Activated naive CD4-positive, alpha-beta T cell treated with anti-CD3 and anti-CD28 coated beads, Interleukin-2, amount 50 U/mL, for 16 hours (primary cell): ENCODE measurements at regions not wholly inside any gene's neighbourhood (a gene's known extent, or its start where the extent isn't known, plus 50 kb on each side); places are given as distances from the start of the nearest gene placed in this dataset.
"Not testable (repeated sequence)": the region's sequence is repeated elsewhere in the genome, so short reads cannot be mapped to it uniquely, and the experiment has no call there.

Experiments used
- DNase-seq: peaks from one replicate; pipeline ENCODE4 v3.0.0-alpha.2; 2020

DNA sequence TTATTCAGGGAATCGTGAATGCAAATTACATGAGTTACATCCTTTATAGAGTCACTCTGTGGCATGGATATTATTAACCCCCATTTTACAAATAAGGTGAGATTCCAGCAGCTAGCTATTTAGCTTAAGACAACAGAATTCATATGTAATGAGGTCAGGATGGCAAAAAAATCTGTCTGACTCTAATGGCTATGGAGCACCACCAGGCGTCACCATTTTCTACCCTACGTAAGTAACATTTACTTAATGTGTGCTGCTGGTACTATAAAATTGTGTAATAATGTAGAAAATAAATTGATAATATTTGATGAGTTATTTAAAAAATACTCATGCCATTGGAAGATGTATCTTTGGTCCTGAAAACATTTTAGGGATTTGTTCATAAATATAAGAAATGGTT lies 2040.1 kb upstream of the LRRTM1 start:
- no peak for DNase-seq

DNA sequence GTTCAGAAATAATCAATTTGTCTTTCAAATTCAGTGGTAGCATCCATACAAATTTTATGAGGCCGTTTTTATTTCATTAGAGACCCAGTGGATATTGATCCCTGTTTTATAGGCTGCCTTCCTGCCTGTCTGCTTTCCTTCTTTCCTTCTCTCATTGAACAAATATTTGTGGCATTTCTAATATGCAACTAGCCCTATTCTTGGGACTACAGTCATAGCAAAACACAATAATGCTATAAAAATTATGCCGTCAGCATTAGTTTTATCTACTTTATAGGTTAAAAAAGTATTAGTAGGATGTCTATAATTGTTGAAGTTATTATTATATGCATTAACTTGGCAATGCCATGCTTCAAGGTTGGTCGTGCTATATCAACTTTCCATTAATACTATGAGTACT lies 2037.8 kb upstream of the LRRTM1 start:
- DNase-seq = no peak

DNA sequence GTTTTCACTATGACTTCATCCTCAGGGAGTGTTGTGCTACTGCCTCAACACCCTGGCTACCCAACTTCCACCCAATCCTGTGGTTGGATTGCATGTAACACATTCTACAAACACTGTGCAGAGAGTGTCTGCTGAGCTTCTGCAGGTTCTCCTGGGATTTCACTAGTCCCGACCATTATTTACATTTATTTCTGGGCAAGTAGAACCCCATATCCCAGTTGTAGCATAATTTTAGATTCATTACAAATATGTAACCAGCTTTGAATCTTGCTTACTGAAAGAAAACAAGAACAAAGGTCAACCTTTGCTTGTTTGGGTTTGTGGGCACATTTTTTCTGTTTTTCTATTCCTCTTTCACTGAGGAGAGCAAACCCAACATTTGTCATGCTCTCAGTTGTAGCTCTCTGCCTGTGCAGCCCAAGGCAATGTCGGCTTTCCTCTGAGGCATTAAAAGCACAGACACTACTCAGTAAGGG lies 2036.1 kb upstream of the LRRTM1 start:
- DNase-seq = no peak

DNA sequence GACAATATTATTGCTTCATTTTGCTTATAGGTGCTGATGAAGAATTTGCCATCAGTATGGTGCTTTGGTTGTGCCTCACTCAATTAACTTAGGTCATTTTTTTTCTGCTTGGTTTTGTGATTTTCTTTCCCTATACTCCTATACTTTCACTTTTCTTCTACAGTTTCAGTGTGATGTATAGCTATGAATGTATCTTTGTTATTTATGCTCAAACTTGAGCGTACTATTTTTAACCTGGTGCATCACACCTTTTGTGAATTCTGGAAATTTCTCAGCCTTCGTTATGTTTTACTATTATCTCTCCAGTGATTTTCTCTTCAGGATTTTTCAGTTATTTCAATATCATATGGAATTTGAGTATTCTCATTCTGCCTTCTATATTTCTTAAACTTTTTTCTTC lies 2035.3 kb upstream of the LRRTM1 start:
- no peak for DNase-seq

DNA sequence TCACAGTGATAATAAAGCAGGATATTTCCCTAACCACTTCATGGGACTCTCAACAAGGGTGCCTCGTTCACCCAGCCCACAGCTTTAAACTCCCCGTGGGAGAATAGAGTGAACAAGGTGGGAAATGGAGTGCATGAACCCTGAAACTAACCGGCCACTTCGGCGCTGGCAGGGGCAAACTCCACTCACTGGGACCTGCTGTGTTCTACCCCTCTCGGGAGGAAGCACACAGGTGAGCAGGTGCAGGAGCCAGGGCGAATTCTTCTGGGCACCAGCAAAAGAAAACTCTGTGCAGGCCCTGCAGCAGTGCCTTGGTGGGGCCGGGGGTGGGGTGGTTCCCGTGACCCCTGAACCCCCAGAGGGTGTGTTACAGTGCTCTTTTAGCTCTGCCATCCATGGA lies 2029.1 kb upstream of the LRRTM1 start:
- no peak for DNase-seq

DNA sequence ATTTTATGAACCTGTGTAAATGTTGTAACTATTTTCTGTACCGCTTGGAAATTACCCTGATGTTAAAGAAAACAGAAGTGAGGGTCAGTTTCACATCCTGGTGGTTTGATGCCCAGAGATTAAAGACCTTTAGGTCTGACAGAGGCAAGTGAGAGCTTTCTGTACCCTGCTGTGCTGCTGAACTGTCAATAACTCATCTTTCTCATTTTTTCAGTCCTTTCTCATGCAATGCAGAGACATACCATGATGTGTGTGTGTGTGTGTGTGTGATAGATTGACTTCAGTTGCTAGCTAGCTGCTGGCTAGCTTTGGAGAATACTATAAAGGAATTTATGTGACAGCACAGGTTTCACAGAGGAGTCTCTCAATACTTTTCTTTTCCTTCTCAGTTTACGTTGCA lies 2025.6 kb upstream of the LRRTM1 start:
- DNase-seq = no peak

DNA sequence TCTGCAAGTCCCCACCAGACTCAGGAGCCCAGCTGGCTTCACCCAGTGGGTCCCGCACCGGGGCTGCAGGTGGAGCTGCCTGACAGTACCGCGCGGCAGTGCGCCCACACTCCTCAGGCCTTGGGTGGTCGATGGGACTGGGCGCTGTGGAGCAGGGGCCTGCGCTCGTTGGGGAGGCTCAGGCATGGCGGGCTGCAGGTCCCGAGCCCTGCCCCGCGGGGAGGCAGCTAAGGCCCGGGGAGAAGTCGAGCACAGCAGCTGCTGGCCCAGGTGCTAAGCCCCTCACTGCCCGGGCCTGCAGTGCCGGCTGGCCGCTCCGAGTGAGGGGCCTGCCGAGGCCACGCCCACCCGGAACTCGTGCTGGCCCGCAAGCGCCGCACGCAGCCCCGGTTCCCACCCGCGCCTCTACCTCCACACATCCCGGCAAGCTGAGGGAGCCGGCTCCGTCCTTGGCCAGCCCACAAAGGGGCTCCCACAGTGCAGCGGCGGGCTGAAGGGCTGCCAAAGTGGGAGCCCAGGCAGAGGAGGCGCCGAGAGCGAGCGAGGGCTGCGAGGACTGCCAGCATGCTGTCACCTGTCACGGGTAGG lies 2021.7 kb upstream of the LRRTM1 start:
- not testable (repeated sequence) for DNase-seq

DNA sequence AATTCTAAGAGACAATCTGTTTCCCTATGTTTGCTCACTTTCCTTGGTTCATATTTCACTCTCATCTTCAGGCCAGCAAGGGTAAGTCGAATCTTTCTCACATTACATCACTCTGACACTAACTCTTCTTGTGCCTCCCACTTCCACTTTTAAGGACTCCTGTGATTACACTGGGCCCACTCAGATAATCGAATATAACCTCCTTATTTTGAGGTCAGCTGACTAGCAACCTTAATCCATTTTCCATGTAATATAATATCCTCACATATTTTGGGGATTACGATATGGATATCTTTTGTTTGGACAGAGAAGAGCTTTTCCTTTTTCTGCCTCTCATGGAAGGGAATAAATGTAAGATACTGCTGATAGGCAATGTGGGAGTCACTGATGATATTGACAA lies 2015.7 kb upstream of the LRRTM1 start:
- no peak for DNase-seq

DNA sequence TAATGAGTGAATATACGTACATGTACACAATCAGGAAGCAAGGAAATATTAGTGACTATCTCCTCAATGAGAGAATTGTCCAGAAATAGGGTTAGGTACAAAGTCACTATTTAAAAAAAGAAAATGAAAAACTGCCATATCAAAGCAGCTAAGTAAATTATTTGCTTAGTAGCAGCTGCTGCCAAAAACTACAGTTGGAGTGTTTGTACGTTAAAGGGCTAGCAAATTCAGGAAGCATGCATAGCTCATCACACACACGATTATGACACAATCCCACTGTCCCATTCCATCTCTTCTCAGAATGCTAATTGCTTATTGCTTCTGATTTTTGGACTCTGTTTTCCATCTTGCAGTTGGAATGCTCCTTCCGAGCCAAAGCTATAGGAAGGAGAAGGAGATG lies 2012.5 kb upstream of the LRRTM1 start:
- DNase-seq = no peak

DNA sequence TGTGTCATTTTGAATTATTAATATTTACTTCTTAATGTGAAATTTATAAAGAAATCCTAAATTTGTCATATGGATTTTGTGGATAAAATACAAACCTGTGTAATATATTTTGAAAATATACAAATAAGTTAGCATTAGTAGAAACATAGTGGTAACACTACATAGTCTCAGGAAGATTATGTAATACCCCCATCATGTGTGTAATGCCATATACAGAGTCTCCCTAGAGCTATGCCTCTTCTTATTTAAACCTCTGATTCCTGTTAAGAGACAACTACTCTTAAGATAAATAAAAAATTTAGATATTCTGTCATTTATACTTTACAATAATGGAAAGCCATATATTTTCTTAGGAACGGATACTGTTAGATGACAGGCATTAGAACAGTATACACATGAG lies 2012.0 kb upstream of the LRRTM1 start:
- no peak for DNase-seq

DNA sequence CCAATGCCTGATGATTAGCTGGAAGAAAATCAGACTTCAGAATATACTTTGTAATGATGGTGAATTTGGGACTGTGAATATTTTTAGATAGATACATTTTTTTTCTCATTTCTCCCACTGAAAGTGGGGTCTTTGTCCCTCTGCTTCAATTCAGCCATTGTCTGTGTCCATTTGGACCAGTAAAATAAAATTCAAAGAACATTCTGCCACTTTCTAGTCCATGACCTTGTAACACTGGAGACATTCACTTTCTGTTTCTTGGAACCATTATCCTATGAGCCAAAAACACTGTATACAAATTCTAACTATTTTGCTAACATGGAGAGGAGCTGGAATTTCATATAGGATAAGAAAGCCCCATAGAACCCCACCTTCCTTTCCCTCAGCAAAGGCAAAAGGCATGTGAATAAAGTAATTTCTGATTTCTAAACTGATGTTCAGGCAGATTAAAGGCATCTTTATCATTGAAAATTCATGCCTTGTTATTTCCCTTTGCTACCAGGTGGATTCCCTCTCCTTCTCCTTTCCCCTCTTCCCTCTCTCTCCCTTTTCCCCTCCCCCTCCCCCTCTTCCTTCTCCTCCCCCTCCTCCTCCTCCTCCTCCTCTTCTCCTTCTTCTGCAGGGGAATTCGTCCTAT lies 2010.4 kb upstream of the LRRTM1 start:
- DNase-seq = no peak

DNA sequence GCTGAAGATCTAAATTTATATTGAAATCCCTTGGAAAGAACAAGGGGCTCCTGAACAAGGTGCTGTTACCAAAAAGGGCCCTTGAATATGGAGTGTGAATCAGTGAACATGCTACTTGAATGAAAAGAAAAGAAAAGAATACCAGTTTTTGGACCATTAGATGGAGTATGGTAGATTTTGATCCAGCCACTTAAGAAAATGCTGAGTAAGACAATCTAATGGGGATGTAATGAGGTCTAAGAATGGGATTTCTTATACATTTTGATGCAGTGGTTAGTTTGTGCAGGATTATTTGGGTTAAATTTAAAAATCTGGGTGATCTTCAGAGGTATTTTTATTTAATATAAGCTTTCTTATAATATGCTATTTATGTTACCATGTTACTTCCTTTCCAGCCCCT lies 2003.0 kb upstream of the LRRTM1 start:
- no peak for DNase-seq

DNA sequence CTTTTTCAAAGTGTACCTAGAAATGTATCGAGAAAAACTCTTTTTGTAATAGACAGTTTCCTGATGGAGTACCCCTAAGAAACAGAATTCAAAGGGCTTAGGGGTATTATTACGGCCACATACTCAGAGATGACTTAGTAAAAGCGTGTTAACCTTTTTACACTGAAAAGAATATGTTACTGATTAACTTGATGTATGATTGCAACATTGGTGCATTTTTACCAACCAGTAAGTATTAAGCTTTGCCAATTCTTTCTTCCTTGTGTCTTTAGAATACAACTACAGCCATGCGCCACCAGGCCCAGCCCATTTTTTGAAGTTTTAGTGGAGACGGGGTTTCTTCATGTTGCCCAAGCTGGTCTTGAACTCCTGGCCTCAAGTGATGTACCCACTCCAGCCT lies 1997.0 kb upstream of the LRRTM1 start:
- DNase-seq = no peak

DNA sequence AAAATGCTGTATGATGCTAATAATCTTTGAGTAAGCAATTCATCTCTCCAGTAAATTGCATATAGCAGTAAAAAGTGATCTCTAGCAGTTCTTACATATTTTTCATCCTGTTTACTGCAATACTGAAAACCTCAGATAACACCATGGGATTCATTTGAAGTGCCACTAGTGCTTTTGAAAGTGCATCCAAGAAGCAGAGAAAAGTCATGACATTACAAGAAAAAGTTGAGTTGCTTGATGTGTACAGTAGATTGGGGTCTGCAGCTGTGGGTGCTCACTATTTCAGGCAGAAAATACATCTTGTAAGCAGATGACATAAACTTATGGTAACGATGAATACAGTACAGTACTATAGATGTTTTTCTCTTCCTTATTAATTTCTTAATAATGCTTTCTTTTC lies 1984.9 kb upstream of the LRRTM1 start:
- DNase-seq = no peak

DNA sequence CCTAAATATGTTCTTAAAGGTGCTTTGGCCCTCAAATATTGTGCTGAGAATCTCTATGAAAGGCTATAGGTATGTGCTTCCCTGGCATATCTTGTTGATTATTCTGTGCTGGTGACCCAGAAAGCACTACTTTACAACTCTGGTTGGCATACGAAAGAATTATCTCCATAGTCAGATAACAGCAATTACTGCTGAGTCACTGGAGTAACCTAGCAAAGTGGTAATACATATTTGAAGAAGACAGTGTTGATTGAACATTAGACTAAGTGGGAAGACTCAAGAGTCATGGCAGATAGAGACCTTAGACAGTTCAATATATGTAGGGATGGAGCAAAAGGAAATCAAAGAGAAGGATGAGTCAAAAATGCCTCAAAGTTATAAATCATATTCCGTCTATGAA lies 1978.5 kb upstream of the LRRTM1 start:
- DNase-seq = no peak

DNA sequence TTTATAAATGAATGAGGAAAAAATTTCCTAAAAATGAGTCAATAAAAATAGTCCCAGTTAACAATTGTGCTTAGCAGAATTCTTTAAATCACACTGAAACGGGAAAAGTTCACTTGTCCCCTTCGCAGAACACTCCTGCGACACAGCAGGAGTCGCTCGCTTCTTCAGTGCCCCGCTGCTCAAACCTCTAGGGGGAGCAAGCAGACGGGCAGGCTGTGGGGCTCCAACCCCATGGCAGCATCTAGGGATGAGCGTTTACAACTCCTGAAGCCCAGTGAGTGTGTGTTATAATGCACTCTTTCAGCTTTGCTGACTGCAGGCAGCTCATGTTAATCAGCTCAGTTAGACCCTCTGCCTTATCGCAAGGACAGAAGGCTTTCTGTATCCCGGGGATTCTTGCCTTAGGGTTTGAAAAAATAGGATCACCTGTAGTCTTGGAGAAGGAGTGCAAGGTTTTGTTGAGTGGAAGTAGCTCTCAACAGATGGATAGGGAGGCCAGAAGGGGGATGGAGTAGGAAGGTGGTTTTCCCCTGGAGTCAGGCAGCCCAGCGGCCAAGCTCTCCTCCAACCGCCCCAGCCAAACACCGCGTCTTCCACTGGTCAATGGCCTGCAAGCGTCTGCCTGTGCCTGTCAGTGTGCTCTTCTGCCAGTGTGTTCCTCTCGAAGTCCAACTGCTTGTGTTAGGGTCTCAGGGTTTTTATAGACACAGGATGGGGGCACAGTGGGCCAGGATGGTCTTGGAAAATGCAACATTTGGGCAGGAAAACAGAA lies 1977.7 kb upstream of the LRRTM1 start:
- DNase-seq = no peak

DNA sequence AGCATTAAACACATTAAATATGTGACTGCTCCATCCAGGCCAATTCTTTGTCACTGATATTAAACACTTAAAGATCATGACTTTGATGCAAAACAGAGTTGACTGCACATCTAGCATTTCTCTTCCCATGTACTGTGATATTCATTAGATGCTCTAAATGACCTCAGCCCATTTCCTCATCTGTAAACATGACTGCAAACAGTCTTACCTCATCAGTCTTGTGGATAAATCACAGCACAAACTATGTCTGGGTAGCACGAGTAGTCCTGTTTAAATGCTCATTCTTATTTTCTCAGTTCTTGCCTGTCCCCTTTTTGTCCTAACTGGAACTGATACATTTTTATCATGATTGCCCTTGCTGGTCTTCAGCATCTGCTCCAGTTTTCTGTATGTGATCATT lies 1974.8 kb upstream of the LRRTM1 start:
- DNase-seq = no peak

DNA sequence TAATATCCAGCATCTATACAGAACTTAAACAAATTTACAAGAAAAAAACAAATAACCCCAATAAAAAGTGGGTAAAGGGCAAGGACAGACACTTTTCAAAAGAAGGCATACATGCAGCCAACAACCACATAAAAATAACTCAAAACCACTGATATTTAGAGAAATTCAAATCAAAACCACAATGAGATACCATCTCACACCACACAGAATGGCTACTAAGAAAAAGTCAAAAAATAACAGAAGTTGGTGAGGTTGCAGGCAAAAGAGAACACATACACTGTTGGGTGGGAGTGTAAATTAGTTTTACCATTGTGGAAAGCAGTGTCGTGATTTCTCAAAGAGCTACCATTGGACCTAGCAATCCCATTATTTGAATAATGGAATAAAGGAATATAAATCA lies 1973.9 kb upstream of the LRRTM1 start:
- no peak for DNase-seq

DNA sequence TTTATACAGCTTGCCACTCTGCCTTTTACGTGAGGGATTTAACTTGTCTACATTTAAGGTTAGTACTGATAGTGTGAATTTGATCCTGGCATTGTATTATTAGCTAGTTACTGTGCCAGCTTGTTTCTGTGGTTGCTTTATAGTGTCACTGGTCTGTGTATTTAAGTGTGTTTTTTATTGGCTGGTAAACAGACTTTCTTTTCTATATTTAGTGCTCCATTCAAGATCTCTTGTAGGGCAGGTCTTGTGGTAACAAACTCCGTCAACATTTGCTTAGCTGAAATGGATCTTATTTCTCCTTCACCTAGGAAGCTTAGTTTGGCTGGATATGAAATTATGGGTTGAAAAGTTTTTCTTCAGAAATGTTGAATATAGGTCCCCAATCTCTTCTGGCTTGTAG lies 1971.0 kb upstream of the LRRTM1 start:
- no peak for DNase-seq

DNA sequence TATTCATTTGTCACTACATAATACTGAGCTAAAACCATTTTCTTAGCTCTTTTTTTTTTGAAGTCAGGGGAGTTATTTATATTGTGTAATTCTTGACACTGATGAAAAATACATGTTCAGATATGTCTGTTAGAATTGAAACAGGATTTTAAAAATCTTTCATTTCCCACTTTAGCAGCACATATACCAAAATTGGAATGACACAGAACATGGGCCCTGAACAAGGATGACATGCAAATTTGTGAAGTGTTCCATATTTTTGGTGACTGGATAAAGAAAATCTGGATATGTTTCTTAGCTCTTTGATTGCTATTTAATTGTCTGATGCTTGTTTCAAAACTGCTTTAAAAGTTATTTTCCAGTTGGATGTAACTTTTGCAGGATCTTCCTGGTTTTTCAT lies 1963.9 kb upstream of the LRRTM1 start:
- no peak for DNase-seq

DNA sequence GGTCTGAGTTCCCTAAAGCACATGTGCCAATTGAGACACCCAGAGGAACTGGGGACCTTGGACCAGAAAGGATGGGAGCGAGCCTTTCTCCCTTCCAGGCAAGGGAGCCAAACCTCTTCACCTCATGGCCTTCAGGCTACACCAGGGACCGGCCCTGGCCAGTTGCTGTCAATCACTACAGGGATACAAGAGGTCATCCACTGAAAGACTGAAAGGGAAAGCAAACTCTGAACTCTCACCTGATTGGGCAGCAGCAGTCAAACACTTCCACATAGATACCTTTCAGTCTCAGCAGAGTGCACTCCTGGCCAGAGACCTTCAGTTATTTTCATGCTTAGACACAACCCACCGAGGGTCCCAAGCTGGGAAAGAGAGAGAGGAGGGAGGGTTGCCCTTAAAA lies 1956.0 kb upstream of the LRRTM1 start:
- no peak for DNase-seq

DNA sequence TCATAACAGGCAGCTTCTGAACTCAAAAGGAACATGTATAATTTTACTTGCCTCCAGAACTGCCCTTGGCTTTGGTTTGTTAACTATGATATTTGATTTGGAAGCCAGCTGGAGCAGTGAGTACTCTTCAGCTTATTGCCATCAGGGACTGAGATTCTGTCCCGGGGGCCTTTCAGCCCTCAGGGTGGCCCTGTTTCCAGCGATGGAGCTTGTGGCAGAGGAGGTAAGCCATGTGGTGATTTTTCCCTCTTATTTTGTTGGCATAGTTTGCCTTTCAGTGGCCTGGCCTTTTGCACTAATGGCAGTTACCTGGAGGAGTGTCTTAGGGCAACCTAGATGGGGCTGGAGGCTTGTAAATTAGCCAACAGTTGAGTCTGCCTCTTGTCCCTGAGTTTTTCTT lies 1955.0 kb upstream of the LRRTM1 start:
- no peak for DNase-seq

DNA sequence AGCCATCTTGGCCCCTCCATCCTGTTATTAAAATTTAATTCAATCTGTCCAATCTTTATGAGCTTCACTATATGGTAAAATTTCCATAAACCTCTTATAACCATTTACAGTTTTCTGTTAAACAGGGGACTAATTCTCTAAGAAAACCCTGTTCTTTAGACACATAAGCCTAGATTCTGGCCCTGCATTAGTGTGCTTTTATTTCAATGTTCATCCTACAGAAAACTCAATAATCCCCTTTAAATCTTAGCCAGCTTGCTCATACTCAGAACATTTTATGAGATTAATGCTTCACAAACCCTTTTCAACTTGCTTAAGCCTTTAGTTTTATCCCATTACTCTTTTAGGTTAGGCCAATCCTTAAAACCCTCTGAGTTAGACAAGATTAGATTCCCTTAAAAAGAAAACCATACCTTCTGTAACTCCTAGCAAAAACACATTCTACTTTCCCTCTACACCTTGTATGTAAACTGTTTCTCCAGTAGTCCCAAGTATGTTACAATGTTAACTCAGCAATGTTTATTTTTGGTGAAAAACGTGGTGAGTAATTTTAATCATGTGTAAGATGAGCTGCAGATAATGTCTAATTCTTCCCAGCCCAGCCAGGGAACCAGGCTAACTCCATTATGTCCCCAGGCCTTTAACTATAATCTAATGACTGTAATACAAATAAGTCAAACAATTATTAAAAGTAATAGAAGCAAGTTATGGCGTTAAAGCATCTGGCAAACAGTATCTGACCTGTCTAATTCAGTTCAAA lies 1953.4 kb upstream of the LRRTM1 start:
- no peak for DNase-seq
